ENCODE measurements at regions not wholly inside any gene's neighbourhood (a gene's known extent, or its start where the extent isn't known, plus 50 kb on each side); places are given as distances from the start of the nearest gene placed in this dataset.

- Histone ChIP-seq H3K36me3 (ENCODE audit: control insufficient read depth, insufficient read depth, low read length) (no peaks in the 10 kb centered on the region), H3K27me3 (ENCODE audit: control insufficient read depth, insufficient read depth, low read length) (no peaks in the 10 kb centered on the region), H3K4me3 (ENCODE audit: low read depth, low read length) (no peak overlapping the region)
- TF ChIP-seq CTCF (IDR thresholded peaks at IDR 0.05; ENCODE audit: insufficient read depth, low read length, poor library complexity, severe bottlenecking): no peak
- DNase-seq (ENCODE audit: low read depth): no peak
Measured at GRCh38 chr17:72344613-72345012, 223.8 kb downstream of the SOX9 start.

DNA sequence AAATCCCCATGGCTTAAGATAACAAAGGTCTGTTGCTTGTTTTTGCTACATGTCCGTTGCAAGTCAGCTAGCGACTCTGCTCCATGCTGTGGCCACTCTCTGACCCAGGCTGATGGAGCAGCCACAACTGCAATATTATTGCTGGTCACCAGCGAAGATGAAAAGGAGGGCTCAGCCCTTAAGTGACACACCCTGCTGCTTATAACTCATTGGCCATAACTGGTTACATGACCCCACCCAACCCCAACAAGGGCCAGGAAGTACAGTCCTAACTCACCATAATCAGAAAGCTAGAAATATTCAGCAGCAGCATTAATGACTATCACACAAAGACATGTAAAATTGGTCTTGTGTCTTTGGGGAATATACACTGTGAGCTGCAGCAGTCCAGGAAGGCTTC is 224.3 kb downstream of the SOX9 start:
- Histone ChIP-seq H3K36me3 (ENCODE audit: control insufficient read depth, insufficient read depth, low read length) (no peaks in the 10 kb centered on the region), H3K27me3 (ENCODE audit: control insufficient read depth, insufficient read depth, low read length) (no peaks in the 10 kb centered on the region), H3K4me3 (ENCODE audit: low read depth, low read length) (no peak overlapping the region)
- no peak for TF ChIP-seq CTCF (IDR thresholded peaks at IDR 0.05; ENCODE audit: insufficient read depth, low read length, poor library complexity, severe bottlenecking)
- no peak for DNase-seq (ENCODE audit: low read depth)

- no peak for DNase-seq (ENCODE audit: low read depth)
- no peaks in the 10 kb centered on the region for H3K27me3 ChIP-seq (ENCODE audit: control insufficient read depth, insufficient read depth, low read length)
- no peaks in the 10 kb centered on the region for H3K36me3 ChIP-seq (ENCODE audit: control insufficient read depth, insufficient read depth, low read length)
- no peak for TF ChIP-seq CTCF (IDR thresholded peaks at IDR 0.05; ENCODE audit: insufficient read depth, low read length, poor library complexity, severe bottlenecking)
- H3K4me3 ChIP-seq (ENCODE audit: low read depth, low read length): no peak overlapping the region
Measured at GRCh38 chr17:72345536-72345935, 224.7 kb downstream of the SOX9 start.

GRCh38 chr17:72346306-72346705 is 225.5 kb downstream of the SOX9 start:
- Histone ChIP-seq H3K4me3 (ENCODE audit: low read depth, low read length) (no peak overlapping the region), H3K36me3 (ENCODE audit: control insufficient read depth, insufficient read depth, low read length) (no peaks in the 10 kb centered on the region), H3K27me3 (ENCODE audit: control insufficient read depth, insufficient read depth, low read length) (no peaks in the 10 kb centered on the region)
- no peak for DNase-seq (ENCODE audit: low read depth)
- TF ChIP-seq CTCF (IDR thresholded peaks at IDR 0.05; ENCODE audit: insufficient read depth, low read length, poor library complexity, severe bottlenecking): no peak

DNA sequence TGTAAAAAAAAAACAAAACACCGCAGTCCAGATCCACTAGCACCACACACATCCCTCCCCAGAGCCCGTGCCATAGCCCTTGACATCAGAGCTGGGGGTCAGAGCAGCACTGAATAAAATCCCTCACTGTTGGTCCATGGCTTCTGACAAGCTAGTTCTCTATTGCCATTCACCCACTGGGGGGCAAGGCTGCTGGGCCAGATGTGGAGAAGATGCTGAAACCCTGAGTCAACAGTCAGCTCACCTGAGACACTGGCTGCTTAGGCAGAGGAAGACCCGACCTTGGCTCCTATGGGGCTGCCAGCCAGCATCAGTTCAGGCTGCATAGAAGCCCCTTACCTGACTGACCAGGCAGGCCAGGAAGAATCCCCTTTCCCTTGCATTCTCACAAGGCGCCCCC is 228.2 kb downstream of the SOX9 start:
- DNase-seq (ENCODE audit: low read depth): no peak
- Histone ChIP-seq H3K27me3 (ENCODE audit: control insufficient read depth, insufficient read depth, low read length) (no peaks in the 10 kb centered on the region), H3K36me3 (ENCODE audit: control insufficient read depth, insufficient read depth, low read length) (no peaks in the 10 kb centered on the region), H3K4me3 (ENCODE audit: low read depth, low read length) (no peak overlapping the region)
- no peak for TF ChIP-seq CTCF (IDR thresholded peaks at IDR 0.05; ENCODE audit: insufficient read depth, low read length, poor library complexity, severe bottlenecking)

DNA sequence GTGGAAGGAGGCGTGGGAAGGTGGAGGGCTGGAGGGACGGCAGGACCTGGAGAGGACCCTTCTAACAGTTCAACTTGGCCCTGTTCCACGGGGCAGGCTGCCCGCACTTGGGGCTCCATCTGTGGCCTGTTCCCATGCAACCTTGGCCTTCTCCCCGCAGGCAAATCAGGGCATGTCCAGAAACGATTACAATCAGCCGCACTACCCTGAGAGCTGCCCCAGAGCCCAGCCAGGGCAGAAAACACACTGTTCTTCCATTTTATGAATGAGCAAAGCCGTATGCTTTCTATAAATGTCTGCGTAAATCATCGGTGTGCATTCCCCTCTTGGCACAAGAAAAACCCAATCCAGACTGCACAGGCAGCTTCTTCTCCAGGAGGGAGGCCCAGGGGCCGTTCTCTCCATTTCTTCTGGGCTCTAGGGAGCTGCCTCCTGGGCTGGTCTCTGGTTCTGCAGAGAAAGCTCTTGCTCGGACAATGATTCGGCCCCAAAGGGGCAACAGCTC is 228.7 kb downstream of the SOX9 start:
- TF ChIP-seq CTCF (IDR thresholded peaks at IDR 0.05; ENCODE audit: insufficient read depth, low read length, poor library complexity, severe bottlenecking): no peak
- no peaks in the 10 kb centered on the region for H3K27me3 ChIP-seq (ENCODE audit: control insufficient read depth, insufficient read depth, low read length)
- no peak overlapping the region for H3K4me3 ChIP-seq (ENCODE audit: low read depth, low read length)
- no peaks in the 10 kb centered on the region for H3K36me3 ChIP-seq (ENCODE audit: control insufficient read depth, insufficient read depth, low read length)
- no peak for DNase-seq (ENCODE audit: low read depth)
